ENCODE measurements at regions not wholly inside any gene's neighbourhood (a gene's known extent, or its start where the extent isn't known, plus 50 kb on each side); places are given as distances from the start of the nearest gene placed in this dataset.
"Not testable (repeated sequence)": the region's sequence is repeated elsewhere in the genome, so short reads cannot be mapped to it uniquely, and the experiment has no call there.

DNA sequence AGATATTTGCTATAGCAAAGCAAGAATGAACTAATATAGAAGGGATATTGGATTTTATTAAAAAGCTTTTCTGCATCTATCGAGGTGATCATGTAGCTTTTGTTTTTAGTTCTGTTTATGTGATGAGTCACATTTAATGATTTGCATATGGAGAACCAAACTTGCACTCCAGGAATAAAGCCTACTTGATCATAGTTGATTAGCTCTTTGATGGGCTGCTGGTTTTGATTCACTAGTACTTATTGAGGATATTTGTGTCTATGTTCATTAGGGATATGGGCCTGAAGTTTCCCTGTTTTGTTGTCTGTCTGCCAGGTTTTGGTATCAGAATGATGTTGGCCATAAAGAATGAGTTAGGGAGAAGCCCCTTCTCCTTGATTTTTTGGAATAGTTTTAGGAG lies 310.7 kb downstream of the ARPP21 start:
- DNase-seq, result no peak

DNA sequence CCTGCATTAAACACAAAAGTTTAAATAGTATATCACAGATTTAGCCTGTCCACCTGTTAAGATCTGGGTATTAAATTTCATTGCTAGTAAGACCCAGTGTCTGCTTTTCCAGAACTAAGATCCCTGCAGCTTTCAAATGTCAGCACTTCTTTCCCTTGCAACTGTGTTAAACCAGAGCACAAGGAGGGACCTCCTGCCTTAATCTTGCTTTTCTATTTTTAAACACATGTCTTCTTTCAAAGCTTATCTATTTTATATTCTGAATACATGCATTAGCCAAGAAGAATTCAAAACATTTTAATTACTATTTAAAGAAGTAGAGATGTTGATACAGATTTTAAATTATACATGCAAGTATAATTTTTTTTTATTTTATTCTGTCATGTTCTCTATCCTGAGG lies 315.1 kb downstream of the ARPP21 start:
- no peak for DNase-seq

DNA sequence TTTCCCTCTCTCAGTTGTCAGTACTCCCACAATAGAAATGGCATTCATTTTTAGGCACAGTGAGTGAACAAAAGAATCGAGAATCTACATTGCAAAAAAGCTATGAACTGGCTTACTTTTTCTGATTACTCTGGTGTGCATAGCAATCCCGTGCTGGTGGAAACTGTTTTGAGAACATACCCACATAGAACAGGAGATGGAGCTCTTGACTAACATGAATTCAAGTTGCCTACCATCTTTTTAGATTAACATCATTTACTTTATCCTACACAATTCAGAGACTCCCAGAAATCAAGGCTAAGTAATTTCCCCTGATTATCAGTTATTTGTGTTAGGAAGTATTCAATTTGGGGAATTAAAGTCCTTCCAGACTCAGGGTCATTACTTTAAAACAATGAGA lies 326.6 kb downstream of the ARPP21 start:
- no peak for DNase-seq

DNA sequence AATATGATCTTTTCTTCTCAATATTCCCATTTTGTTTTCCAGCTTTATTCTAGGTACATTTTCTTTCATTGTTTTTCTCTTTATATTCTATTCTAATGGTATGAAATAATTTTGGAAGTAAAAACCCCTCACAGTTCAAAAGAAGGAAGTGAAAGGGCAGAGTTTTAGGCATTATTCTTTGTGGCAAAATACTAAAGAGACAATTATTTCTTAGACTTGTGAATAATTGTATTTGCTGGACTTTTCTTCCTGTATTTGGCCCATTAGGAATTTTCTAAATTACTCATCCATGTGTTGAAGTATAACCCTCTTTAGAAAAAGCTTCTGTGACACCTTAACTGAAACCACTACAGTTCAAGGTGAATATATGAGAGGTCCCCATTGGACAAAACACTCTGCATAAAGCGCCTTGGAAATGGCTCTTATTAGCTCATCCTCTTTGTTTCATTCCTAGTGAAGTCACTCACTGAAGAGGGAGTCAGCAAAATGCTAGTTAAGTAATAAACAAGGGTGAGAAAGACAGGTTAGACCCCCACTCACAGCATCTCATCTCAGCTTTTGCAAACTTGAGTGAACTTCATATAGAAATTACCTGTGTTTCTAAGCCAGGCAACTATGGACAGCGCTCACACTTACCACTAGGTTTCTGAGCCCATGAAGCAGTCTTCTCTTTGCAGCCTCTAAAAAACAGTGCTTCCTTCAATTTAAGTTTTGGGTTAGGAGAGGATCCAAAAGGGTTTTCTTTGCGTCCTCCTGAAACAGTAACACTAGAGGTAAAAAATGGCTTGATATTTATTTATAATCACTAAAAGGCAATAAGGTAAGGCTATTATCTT lies 327.5 kb downstream of the ARPP21 start:
- no peak for DNase-seq

DNA sequence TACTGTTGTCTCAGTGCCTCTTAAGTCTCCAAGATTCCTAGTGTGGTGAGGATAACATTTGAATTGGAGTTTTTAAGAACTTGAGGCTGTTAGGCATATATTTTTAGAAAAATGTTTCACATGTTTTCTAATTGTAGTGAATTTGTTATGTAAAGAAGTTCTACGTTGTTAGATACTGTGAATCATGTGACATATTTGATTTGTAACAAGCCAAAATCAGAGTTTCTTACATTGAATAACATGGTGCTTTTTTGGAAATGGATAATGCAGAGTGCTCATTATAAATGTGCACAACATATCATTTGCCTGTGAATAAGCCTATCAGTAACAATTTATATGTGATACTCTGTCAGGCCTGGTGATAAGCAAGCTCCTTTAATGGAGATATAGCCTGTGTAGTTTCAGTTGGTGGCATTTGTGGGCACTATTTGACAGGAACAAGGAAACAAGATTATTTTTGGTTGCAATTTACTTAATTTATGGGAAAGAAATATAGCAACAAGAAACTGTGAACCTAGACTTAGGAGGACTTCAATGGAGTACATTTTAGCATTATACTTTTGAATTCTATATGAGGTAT lies 328.8 kb downstream of the ARPP21 start:
- no peak for DNase-seq

DNA sequence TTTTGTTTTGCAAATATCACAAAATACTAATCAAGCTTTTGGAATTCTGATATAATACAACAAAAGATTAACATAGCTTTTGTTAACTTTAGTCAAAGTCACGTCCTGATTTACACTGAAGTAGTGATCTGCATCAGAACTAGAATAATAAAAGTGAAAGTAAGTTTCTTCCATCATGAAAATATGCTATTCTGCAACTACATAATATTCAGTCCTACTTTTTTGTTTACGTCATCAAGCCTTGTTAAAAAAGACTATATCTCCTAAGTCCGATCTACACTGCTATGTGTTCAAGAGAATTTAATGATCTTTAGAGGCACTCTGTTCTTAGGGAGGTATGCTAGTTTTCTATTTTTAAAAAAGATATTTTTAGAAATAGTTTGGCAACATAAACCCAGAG lies 330.1 kb downstream of the ARPP21 start:
- no peak for DNase-seq

DNA sequence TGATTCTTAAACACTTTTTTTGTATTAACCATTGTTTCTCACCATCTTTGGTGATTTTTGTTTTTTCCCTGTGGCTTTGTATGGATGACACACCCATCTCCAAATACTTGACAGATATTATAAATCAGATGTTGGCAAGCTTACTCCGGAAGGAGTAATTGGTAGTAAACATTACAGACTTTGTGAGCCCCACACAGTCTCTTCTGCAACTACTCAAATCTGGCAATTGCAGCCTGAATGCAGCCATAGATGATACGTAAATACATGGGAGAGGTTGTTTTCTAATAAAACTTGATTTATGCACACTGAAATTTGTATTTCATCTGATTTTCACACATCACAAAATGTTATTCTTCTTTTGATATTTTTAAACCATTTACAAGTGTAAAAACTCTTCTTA lies 331.5 kb downstream of the ARPP21 start:
- no peak for DNase-seq

DNA sequence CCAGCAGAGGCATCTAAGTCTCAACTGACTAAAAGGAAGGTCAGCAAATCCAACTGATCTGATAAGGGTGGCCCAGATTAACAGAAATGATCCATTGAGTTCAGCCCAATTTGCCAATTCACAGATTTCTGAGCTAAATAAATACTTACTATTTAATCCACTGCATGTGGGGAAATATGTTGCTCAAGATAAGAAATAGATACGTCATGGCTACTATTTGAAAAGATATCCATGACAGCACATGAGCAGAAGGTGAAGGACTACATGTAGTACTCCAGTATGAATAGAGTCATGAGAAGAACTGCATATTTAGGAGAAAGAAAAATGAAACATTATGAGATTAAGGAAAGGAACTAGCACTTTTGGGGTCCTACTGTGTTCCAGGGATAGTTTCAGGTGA lies 332.4 kb downstream of the ARPP21 start:
- DNase-seq, result no peak

DNA sequence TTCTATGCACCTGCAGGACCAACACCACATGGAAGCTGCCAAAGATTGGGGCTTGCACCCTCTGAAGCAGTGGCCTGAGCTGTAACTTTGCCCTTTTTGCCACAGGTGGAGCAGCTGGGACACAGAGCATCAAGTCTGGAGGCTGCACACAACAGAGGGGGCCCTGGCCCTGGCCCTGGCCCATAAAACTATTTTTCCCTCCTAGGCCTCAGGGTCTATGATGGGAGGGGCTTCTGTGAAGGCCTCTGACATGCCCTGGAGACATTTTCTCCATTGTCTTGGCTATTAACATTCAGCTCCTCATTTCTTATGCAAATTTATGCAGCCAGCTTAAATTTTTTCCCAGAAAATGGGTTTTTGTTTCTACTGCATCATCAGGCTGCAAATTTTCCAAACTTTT lies 335.5 kb downstream of the ARPP21 start:
- DNase-seq, result no peak

DNA sequence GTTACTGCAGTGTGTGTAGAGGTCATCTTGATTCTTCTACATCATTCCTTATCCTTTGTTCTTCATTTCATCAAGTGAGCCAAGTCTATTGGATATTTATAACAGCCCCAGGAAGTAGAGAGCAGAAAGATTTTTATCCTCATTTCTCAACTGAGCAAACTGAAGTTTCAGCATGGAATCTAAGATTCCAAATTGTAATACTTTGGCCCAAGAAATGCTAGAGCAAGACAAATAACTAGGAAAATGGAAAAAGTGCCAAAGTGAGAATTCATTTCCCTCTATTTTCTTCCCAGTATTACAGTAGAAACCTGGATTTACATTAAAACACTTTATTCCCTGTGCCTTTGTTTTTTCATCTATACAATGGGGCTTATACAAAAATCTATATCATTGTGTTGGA lies 346.8 kb downstream of the ARPP21 start:
- no peak for DNase-seq

DNA sequence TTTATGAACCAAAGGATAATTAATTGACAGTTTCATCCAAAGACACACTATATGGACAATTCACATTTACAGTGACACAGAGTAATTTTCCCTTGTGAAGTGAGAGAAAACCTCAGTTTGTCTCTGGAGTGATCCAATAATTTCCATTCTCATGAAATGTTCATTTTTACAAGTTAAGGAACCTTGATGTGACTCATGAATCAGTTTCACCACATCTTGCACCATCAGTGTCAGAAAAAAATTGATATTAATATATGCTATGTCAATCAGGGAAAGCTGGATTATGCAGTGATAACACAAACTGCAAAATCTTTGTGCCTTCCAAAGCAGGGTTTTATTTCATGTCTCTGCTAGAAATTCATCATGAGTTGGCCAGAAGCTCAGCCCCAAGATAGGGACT lies 348.1 kb downstream of the ARPP21 start:
- no peak for DNase-seq

DNA sequence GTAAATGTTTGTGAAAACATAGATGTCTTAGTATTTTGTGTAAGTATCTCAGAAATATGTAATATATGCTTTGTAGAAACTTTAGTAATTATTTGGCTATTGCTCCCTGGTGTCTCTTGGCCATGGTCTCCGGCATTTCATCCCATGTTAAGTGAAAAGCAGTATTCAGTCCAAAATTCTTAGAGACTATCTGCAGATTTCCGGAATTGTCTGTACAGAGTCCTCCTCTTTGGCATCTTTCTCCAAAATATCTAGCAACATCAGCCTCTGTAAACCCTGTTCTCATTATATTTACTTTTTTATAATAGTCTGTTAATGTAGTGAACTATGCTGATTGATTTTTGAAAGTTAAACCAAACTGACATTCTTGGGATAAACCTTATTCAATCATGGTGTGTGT lies 352.7 kb downstream of the ARPP21 start:
- DNase-seq, result no peak

DNA sequence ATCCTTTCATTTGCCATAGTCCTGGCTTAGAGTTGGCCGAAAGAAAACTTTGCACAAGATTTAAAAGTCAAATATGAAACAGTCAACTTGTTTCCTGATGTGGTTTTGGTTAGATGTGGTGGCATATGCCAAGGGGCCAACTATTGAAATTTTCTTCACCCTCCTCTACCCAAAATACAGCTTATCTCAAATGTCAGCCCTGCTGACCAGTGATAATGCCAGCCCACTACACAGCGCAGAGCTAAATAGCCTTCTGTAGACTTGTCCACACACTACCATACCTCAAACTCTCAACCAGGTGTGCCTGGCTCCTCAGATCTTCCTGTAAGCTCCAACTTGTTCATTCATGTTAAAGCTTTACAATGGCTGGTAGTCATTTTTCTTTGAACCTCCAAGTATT lies 368.5 kb upstream of the STAC start:
- DNase-seq, result no peak

DNA sequence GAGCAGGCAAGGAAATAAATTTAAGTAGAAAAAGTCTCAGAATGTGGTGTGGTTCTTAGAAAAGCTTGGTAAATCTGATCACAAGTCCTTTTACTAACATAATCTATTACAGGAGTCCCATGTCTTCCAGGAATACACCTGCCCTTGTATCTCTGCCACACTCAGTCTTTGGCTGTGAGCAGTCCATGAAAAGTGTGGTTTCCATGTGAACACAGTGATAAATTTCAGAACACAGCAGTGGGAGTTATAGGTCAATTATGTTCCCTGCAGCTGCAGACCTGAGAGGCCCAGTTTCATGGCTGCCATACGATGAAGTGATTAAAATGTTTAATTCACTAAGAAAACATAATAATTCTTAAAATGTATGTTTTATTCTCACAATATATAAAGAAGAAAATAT lies 366.9 kb upstream of the STAC start:
- DNase-seq, result no peak

DNA sequence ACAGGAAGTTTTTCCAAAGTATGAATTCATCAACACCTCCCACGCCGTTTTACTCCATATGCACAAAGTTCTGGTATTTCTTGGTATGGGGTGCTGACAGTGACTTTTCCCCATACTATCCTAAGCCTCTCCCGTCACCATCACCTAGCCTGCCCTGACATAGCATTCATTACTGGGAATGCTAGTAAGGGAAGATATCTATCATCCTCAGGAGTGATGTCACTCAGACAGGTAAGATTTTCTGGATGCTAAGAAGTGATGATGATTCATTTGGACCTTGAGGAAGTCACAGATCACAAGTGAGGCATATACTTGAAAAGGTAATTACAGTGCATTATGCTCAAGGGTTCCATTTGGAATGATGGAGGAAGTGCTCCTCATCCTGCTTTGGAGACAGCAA lies 355.1 kb upstream of the STAC start:
- DNase-seq, result no peak

DNA sequence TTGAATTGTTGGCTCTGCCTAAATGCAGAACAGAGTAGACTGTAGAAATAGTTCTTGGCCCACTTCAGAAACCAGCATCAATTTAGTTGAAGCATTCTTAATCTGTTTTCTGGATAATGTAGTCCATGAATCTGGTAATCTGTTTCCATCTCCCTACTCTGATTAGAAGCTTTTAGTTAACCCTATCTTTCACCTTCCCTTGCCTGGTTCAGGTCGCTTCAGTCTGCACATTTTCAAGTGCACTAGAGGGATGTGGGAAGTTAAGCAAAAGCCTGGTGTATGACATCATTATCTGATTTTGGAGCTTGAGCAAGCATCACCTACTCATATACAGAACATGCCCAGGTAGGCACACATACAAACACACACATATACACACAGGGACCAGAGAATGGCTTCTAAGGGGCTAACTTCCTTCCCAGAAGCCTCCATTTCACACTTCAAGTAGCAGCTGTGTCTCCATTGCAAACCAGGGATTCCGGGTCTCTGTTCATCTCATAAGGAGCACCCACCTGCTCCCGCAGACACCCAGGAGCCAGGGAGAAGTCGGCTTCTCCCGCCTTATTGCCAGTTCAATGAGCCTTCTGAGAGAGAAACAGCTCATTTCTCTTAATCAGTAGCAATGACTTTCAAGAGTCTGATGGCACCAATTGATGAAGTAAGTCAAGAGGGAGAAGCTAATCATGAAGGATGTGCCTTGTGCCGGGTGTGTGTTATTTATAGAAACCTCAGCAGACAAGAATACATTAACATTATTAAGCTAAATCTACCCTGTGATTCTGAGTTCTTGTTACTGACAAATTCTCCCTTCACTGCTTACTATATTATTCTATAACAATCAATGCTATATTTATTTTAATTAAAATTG lies 347.9 kb upstream of the STAC start:
- DNase-seq, result no peak

DNA sequence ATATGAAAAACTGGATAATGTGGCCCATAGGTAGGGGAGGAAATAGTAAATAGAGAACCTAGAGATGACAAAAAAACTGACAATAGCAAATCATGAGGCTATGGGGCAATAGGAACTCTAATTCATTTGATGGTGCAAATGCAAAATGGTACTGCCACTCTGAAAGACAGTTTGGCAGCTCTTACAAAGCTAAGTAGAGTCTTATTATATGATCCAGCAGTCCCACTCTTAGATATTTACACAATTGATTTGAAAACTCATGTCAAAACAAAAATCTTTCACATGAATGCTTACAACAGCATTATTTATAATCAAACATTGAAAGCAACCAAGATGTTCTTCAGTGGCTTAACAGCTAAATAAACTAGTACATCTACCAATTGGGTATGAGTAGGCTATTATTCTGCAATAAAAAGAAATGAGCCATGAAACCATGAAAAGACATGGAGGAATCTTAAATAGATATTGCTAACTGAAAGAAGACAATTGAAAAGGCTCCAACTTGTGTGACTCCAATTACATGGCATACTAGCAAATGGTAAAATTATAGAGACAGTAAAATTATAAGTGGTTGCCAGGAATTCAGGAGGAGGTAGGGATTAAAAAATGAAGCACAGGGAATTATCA lies 321.8 kb upstream of the STAC start:
- DNase-seq, result no peak

DNA sequence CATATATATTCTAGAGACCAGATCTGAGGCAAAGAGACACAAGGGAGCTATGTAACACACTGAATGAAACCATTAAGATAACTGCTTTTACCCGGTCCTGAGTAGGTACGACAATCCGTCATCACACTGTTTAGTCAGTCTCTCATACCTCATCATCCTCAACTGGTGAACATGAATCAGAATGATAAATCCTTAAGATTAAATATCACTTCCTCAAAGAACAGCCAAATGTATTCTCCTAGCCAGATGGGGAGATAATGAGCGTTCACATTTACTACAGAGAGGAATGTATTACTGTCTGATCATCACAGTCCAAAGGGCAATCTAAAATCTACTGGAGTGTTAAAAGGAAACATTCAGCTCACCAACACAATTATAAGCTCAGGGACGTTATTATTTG lies 319.4 kb upstream of the STAC start:
- no peak for DNase-seq

DNA sequence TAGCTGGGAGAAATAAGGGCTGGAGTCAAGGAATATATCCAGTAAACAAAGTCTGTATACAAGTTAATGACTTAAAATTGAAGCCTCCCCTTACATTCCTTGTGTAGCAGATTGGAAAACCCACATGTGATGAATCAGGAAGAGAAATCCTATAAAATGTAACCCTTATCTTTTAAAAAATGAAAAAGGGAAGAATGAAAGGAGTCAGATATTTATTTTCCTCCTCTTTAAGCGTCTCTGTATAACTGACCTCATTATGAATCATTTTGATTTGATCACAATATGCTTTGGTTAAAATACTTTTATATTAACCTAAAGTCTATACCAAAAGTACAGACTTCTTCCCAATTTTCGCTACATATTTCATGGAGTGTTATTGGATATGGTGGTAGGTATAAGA lies 316.3 kb upstream of the STAC start:
- no peak for DNase-seq

DNA sequence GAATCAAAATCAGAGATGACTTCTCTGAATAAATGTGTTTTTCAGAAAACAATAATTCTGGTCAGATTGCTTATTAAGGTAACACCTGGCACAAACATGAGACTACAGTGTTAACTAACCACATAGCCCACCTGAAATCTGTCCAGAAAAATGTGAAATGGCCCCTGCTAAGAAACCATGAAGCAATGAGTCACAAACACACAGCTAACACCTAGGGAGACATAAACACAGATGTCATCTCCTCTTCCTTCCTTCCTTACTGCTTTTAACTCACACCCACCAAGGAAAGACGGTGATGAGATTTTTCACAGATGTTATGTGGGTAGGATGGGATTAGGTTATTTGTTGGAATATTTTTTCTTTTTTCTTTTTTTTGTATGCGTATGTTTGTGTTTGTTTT lies 315.0 kb upstream of the STAC start:
- DNase-seq, result no peak

DNA sequence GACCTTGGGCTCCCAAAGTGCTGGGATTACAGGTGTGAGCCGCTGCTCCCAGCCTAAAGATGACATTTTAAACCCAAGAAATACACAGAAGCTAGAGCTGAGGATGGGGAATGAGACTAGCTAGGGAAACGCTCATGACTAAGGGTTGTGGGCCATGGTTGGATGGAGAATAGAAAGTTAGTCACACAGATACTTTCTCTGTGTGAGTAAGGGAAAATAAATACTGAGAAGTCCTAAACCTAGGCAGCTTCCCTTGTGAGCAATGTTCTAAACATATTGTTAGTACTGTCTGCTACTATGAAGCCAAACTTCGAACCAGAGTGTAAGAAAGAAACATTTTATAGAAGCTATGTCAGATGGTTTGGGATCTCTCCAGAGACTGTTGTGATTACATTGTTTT lies 304.8 kb upstream of the STAC start:
- DNase-seq, result no peak

DNA sequence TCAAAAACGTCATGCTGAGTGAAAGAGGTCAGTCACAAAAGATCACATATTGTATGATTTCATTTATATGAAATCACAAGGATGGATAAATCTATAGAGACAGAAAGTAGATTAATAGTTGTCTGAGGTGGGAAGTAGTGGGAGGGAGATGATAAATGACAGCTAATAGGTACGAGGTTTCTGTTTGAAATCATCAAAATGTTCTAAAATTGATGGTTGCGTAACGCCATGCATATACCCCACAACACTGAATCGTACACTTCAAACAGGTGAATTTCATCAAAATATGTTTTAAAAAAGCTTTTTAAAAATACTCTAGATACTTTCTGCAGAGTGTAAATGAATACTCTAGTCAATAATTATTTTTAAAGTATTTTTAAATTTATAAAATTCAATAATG lies 303.0 kb upstream of the STAC start:
- no peak for DNase-seq

DNA sequence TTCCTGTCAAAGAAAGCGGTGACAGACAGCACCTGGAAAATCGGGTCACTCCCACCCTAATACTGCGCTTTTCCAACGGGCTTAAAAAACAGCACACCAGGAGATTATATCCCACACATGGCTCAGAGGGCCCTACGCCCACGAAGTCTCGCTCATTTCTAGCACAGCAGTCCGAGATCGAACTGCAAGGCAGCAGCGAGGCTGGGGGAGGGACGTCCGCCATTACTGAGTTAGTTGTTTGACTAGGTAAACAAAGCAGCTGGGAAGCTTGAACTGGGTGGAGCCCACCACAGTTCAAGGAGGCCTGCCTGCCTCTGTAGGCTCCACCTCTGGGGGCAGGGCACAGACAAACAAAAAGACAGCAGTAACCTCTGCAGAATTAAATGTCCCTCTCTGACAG lies 297.3 kb upstream of the STAC start:
- not testable (repeated sequence) for DNase-seq

DNA sequence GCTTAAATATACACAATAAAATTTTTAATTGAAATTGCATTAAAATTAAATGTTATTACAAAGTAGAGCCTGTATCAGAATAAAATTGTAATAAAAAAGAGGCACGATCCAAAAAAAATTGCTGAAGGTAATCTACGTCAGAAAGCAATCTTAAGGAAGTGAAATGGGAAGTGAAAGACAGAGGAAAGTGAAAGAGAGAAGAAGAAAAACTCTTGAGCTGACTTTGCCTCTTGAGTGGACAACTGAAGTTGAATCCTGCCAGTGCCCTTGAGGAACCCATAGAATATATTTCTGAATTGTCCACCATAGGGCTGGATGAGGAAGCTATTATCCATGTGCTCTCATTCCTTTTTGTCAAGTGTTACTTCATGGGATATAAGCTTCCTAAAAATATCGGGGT lies 285.1 kb upstream of the STAC start:
- no peak for DNase-seq
